Fibroblast of lung (primary cell): ENCODE measurements at regions not wholly inside any gene's neighbourhood (a gene's known extent, or its start where the extent isn't known, plus 50 kb on each side); places are given as distances from the start of the nearest gene placed in this dataset.

Experiments used
- DNase-seq, 2 donors: peaks; one replicate each; pipeline versions ENCODE4 v3.0.0 to v3.0.0-alpha.2; 2010; ENCODE audit warnings: low read depth in 2 of 2
- H2AFZ ChIP-seq: 2 replicates; pipeline ENCODE4 v1.5.1; 2012; ENCODE audit warnings: low read length, control low read depth, inconsistent platforms
- H3K27ac ChIP-seq: 2 replicates; pipeline ENCODE4 v1.5.1; 2011; ENCODE audit warnings: low read length, control low read depth; ENCODE audit not compliant: insufficient read depth
- H3K27me3 ChIP-seq: 2 replicates; pipeline ENCODE4 v1.5.1; 2011; ENCODE audit warnings: mild to moderate bottlenecking, low read length; ENCODE audit not compliant: control insufficient read depth, insufficient read depth
- H3K36me3 ChIP-seq: 2 replicates; pipeline ENCODE4 v1.5.1; 2011; ENCODE audit warnings: low read length; ENCODE audit not compliant: control insufficient read depth, insufficient read depth
- H3K4me1 ChIP-seq: 2 replicates; pipeline ENCODE4 v1.5.1; 2011; ENCODE audit warnings: low read length; ENCODE audit not compliant: control insufficient read depth, insufficient read depth; ENCODE audit errors: extremely low read depth
- H3K4me2 ChIP-seq: 2 replicates; pipeline ENCODE4 v1.5.1; 2011; ENCODE audit warnings: low read length, control low read depth; ENCODE audit not compliant: insufficient read depth; ENCODE audit errors: extremely low read depth
- H3K4me3 ChIP-seq, 4 experiments: fragments of 200-600 bp in 1 of 4; sonication (generic) in 1 of 4; replicated peaks in 1 of 4; 2 replicates each; pipeline ENCODE4 v1.5.1; 2011 to 2016; ENCODE audit warnings: low read length in 4 of 4, low read depth in 3 of 4, mild to moderate bottlenecking in 3 of 4, control low read depth in 2 of 4, inconsistent platforms in 1 of 4, mixed read lengths in 1 of 4; ENCODE audit not compliant: insufficient read depth in 1 of 4; ENCODE audit errors: control extremely low read depth in 1 of 4
- H3K79me2 ChIP-seq: 2 replicates; pipeline ENCODE4 v1.5.1; 2012; ENCODE audit warnings: mild to moderate bottlenecking, low read length, inconsistent platforms; ENCODE audit not compliant: control insufficient read depth, insufficient read depth
- H3K9ac ChIP-seq: 2 replicates; pipeline ENCODE4 v1.5.1; 2011; ENCODE audit warnings: mild to moderate bottlenecking, low read length, control low read depth; ENCODE audit not compliant: insufficient read depth
- H3K9me3 ChIP-seq: 2 replicates; pipeline ENCODE4 v1.5.1; 2012; ENCODE audit warnings: low read depth, low read length; ENCODE audit not compliant: control insufficient read depth, insufficient read depth
- H4K20me1 ChIP-seq: 2 replicates; pipeline ENCODE4 v1.5.1; 2011; ENCODE audit warnings: low read length; ENCODE audit not compliant: control insufficient read depth, insufficient read depth; ENCODE audit errors: extremely low read depth
- EZH2 ChIP-seq: IDR thresholded peaks from 2 replicates; pipeline ENCODE4 v1.5.1; 2012; ENCODE audit warnings: low read length, control low read depth, mild to moderate bottlenecking; ENCODE audit errors: missing control alignments
- TF ChIP-seq, protein P1 (sequence below), 2 donors: IDR thresholded peaks in 1 of 2; conservative IDR thresholded peaks in 1 of 2; 1 replicate in 1 of 2; 2 replicates in 1 of 2; pipeline ENCODE4 v1.5.1; 2011 to 2012; ENCODE audit warnings: low read length in 2 of 2, control low read depth in 1 of 2, inconsistent platforms in 1 of 2, low read depth in 1 of 2, mild to moderate bottlenecking in 1 of 2

- H2AFZ ChIP-seq = no peak overlapping the region
- H4K20me1 ChIP-seq = no peaks in the 10 kb centered on the region
- TF ChIP-seq EZH2 = no peak
- TF ChIP-seq, protein P1, sequence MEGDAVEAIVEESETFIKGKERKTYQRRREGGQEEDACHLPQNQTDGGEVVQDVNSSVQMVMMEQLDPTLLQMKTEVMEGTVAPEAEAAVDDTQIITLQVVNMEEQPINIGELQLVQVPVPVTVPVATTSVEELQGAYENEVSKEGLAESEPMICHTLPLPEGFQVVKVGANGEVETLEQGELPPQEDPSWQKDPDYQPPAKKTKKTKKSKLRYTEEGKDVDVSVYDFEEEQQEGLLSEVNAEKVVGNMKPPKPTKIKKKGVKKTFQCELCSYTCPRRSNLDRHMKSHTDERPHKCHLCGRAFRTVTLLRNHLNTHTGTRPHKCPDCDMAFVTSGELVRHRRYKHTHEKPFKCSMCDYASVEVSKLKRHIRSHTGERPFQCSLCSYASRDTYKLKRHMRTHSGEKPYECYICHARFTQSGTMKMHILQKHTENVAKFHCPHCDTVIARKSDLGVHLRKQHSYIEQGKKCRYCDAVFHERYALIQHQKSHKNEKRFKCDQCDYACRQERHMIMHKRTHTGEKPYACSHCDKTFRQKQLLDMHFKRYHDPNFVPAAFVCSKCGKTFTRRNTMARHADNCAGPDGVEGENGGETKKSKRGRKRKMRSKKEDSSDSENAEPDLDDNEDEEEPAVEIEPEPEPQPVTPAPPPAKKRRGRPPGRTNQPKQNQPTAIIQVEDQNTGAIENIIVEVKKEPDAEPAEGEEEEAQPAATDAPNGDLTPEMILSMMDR (conservative IDR thresholded peaks at IDR 0.05 in 1 of 2, IDR thresholded peaks at IDR 0.05 in 1 of 2; ENCODE audit: low read depth in 1 of 2, low read length in 2 of 2) = no peak
- no peaks in the 10 kb centered on the region for H3K36me3 ChIP-seq
- no peaks in the 10 kb centered on the region for H3K4me1 ChIP-seq
- H3K4me3 ChIP-seq = no peak overlapping the region
- DNase-seq = no peak
- no peaks in the 10 kb centered on the region for H3K27me3 ChIP-seq
- H3K9me3 ChIP-seq = no peaks in the 10 kb centered on the region
- H3K27ac ChIP-seq = no peak overlapping the region
- no peaks in the 10 kb centered on the region for H3K79me2 ChIP-seq
- no peak overlapping the region for H3K4me2 ChIP-seq
- H3K9ac ChIP-seq = no peak overlapping the region
Observed at GRCh38 chr13:24004142-24004899, 107.0 kb upstream of the C1QTNF9B start.

- no peaks in the 10 kb centered on the region for H3K36me3 ChIP-seq
- no peak overlapping the region for H3K4me3 ChIP-seq
- no peak for DNase-seq
- no peak overlapping the region for H3K27ac ChIP-seq
- no peaks in the 10 kb centered on the region for H3K4me1 ChIP-seq
- H3K4me2 ChIP-seq = no peak overlapping the region
- H3K27me3 ChIP-seq = no peaks in the 10 kb centered on the region
- no peak overlapping the region for H2AFZ ChIP-seq
- TF ChIP-seq EZH2 = no peak
- H4K20me1 ChIP-seq = no peaks in the 10 kb centered on the region
- no peaks in the 10 kb centered on the region for H3K9me3 ChIP-seq
- H3K79me2 ChIP-seq = no peaks in the 10 kb centered on the region
- no peak overlapping the region for H3K9ac ChIP-seq
Observed at GRCh38 chr13:24004971-24005370, 107.7 kb upstream of the C1QTNF9B start.

DNA sequence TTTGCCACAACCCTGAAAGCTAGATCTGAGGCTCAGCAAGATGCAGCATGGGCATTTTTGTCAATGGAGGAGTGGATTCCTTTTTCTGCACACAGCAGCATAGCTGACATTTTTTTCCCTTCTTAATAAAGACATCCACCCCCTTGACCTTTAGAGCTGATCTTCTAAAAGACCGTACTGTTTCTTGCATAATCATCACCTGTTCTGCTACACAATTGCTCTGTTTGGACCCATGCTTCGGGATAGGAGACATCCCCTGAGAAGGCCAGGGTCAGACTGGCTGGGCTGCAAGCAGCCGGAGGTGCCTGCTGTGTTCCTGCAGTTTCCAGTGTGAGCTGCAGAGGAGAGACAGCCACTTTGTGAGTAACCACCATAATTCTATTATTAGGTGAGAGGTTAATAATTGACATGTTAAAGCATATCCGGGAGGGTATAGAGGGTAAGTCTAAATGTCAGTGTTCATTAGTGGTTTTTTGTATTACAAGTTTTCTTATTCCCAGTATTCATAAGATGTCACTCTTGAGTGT lies 108.5 kb upstream of the C1QTNF9B start:
- no peak for TF ChIP-seq EZH2
- TF ChIP-seq, protein P1 (conservative IDR thresholded peaks at IDR 0.05 in 1 of 2, IDR thresholded peaks at IDR 0.05 in 1 of 2; ENCODE audit: low read depth in 1 of 2, low read length in 2 of 2) = no peak
- H3K4me3 ChIP-seq = no peak overlapping the region
- no peaks in the 10 kb centered on the region for H3K79me2 ChIP-seq
- peak in 1 of 2 donors; percentile 13 for DNase-seq
- H3K9me3 ChIP-seq = no peaks in the 10 kb centered on the region
- H3K27ac ChIP-seq = no peak overlapping the region
- no peaks in the 10 kb centered on the region for H3K4me1 ChIP-seq
- H3K36me3 ChIP-seq = no peaks in the 10 kb centered on the region
- H2AFZ ChIP-seq = no peak overlapping the region
- H4K20me1 ChIP-seq = no peaks in the 10 kb centered on the region
- H3K27me3 ChIP-seq = no peaks in the 10 kb centered on the region
- peak overlapping the region; percentile 14 for H3K9ac ChIP-seq
- no peak overlapping the region for H3K4me2 ChIP-seq
